Endodermal cell (in vitro differentiated cells): ENCODE measurements at regions not wholly inside any gene's neighbourhood (a gene's known extent, or its start where the extent isn't known, plus 50 kb on each side); places are given as distances from the start of the nearest gene placed in this dataset.

Experiments used
- DNase-seq: peaks from one replicate; pipeline ENCODE4 v3.0.0-alpha.2; 2017
- H3K27ac ChIP-seq: 2 replicates; pipeline ENCODE4 v1.5.1; 2013; ENCODE audit warnings: mild to moderate bottlenecking, low read depth, low read length, moderate library complexity
- H3K27me3 ChIP-seq: 2 replicates; pipeline ENCODE4 v1.6.1; 2013; ENCODE audit warnings: mild to moderate bottlenecking, low read length, moderate library complexity; ENCODE audit not compliant: insufficient read depth, control insufficient read depth, poor library complexity, severe bottlenecking
- H3K36me3 ChIP-seq: 2 replicates; pipeline ENCODE4 v1.7.0; 2013; ENCODE audit warnings: mild to moderate bottlenecking, low read length, moderate library complexity; ENCODE audit not compliant: control insufficient read depth, insufficient read depth
- H3K4me1 ChIP-seq: one replicate; pipeline ENCODE4 v1.7.0; 2013; ENCODE audit warnings: low read length; ENCODE audit not compliant: control insufficient read depth, insufficient read depth
- H3K4me3 ChIP-seq: 2 replicates; pipeline ENCODE4 v1.5.1; 2013; ENCODE audit warnings: mild to moderate bottlenecking, low read length, moderate library complexity
- H3K9ac ChIP-seq: 2 replicates; pipeline ENCODE4 v1.6.1; 2013; ENCODE audit warnings: mild to moderate bottlenecking, low read length, moderate library complexity; ENCODE audit not compliant: poor library complexity, severe bottlenecking; ENCODE audit errors: extremely low read depth
- H3K9me3 ChIP-seq: 2 replicates; pipeline ENCODE4 v1.6.1; 2013; ENCODE audit warnings: mild to moderate bottlenecking, low read length, moderate library complexity; ENCODE audit not compliant: control insufficient read depth
- H3K27ac Mint-ChIP-seq: 2 replicates; pipeline ENCODE4 v1.8.0; 2020; ENCODE audit warnings: mixed read lengths
- H3K27me3 Mint-ChIP-seq: 2 replicates; pipeline ENCODE4 v1.8.0; 2021; ENCODE audit warnings: mild to moderate bottlenecking, mixed read lengths; ENCODE audit not compliant: insufficient read depth
- H3K36me3 Mint-ChIP-seq: 2 replicates; pipeline ENCODE4 v1.8.0; 2020; ENCODE audit warnings: low read depth, mixed read lengths
- H3K4me1 Mint-ChIP-seq: 2 replicates; pipeline ENCODE4 v1.8.0; 2020; ENCODE audit warnings: mixed read lengths
- H3K4me3 Mint-ChIP-seq: 2 replicates; pipeline ENCODE4 v1.8.0; 2020; ENCODE audit warnings: mild to moderate bottlenecking, moderate library complexity, mixed read lengths
- H3K9me3 Mint-ChIP-seq: 2 replicates; pipeline ENCODE4 v1.8.0; 2020; ENCODE audit warnings: mild to moderate bottlenecking, mixed read lengths
- CTCF ChIP-seq: fragments of 200-600 bp; sonication (generic); conservative IDR thresholded peaks from 2 replicates; pipeline ENCODE4 v1.5.0; 2021; ENCODE audit warnings: antibody characterized with exemption, mild to moderate bottlenecking
- WGBS, 2 experiments: methylation state at CpG; one replicate each; pipeline versions ENCODE4 v1.1.5 to v1.1.7; 2013; ENCODE audit warnings: missing lambda C conversion rate in 2 of 2, mixed read lengths in 1 of 2; ENCODE audit not compliant: insufficient coverage in 1 of 2, insufficient read length in 1 of 2; 5-methylcytosine and 5-hydroxymethylcytosine counted together

- DNase-seq = no peak
- no peak overlapping the region for H3K9ac ChIP-seq
- H3K4me1 ChIP-seq = no peaks in the 10 kb centered on the region
- H3K36me3 ChIP-seq = no peaks in the 10 kb centered on the region
- no peaks in the 10 kb centered on the region for H3K9me3 ChIP-seq
- Mint-ChIP-seq H3K27ac (no peak overlapping the region), H3K9me3 (no peaks in the 10 kb centered on the region), H3K36me3 (no peaks in the 10 kb centered on the region), H3K4me3 (no peak overlapping the region), H3K4me1 (no peaks in the 10 kb centered on the region), H3K27me3 (no peaks in the 10 kb centered on the region)
- no peak overlapping the region for H3K27ac ChIP-seq
- 86 to 98% methylated on average over 4 of the region's 4 CpGs for WGBS, 2 experiments
- TF ChIP-seq CTCF = no peak
- no peaks in the 10 kb centered on the region for H3K27me3 ChIP-seq
- no peak overlapping the region for H3K4me3 ChIP-seq
These were observed 334.0 kb upstream of the NR2F2 start for GRCh38 chr15:95996494-95996893.

- no peaks in the 10 kb centered on the region for H3K4me1 Mint-ChIP-seq
- no peak for TF ChIP-seq CTCF
- Histone ChIP-seq H3K9me3 (no peaks in the 10 kb centered on the region), H3K27ac (no peak overlapping the region), H3K4me1 (no peaks in the 10 kb centered on the region), H3K9ac (no peak overlapping the region), H3K36me3 (no peaks in the 10 kb centered on the region), H3K4me3 (no peak overlapping the region), H3K27me3 (no peaks in the 10 kb centered on the region)
- no peaks in the 10 kb centered on the region for H3K36me3 Mint-ChIP-seq
- DNase-seq = no peak
- WGBS, 2 experiments = 91% methylated on average over 4 of the region's 4 CpGs; no CpG with 5 or more reads in 1 of the 2 experiments
- H3K27ac Mint-ChIP-seq = no peak overlapping the region
- no peak overlapping the region for H3K4me3 Mint-ChIP-seq
- no peaks in the 10 kb centered on the region for H3K27me3 Mint-ChIP-seq
- no peaks in the 10 kb centered on the region for H3K9me3 Mint-ChIP-seq
These were observed 331.6 kb upstream of the NR2F2 start for GRCh38 chr15:95998935-95999334.

GRCh38 chr15:96002890-96003859 is 327.3 kb upstream of the NR2F2 start:
- no peak overlapping the region for H3K4me3 ChIP-seq
- Mint-ChIP-seq H3K36me3 (no peaks in the 10 kb centered on the region), H3K4me3 (no peak overlapping the region), H3K27ac (no peak overlapping the region), H3K4me1 (no peaks in the 10 kb centered on the region), H3K27me3 (peaks cover 8% of the 10 kb centered on the region), H3K9me3 (no peaks in the 10 kb centered on the region)
- TF ChIP-seq CTCF = no peak
- no peaks in the 10 kb centered on the region for H3K4me1 ChIP-seq
- no peak overlapping the region for H3K9ac ChIP-seq
- no peak for DNase-seq
- H3K27me3 ChIP-seq = no peaks in the 10 kb centered on the region
- 92 to 100% methylated on average over 2 to 5 of the region's 5 CpGs for WGBS, 2 experiments
- no peaks in the 10 kb centered on the region for H3K36me3 ChIP-seq
- no peaks in the 10 kb centered on the region for H3K9me3 ChIP-seq
- no peak overlapping the region for H3K27ac ChIP-seq
